ENCODE measurements at regions not wholly inside any gene's neighbourhood (a gene's known extent, or its start where the extent isn't known, plus 50 kb on each side); places are given as distances from the start of the nearest gene placed in this dataset.
A peak's percentile ranks its signal among the peaks of the same experiment; 100 is the strongest.

DNA sequence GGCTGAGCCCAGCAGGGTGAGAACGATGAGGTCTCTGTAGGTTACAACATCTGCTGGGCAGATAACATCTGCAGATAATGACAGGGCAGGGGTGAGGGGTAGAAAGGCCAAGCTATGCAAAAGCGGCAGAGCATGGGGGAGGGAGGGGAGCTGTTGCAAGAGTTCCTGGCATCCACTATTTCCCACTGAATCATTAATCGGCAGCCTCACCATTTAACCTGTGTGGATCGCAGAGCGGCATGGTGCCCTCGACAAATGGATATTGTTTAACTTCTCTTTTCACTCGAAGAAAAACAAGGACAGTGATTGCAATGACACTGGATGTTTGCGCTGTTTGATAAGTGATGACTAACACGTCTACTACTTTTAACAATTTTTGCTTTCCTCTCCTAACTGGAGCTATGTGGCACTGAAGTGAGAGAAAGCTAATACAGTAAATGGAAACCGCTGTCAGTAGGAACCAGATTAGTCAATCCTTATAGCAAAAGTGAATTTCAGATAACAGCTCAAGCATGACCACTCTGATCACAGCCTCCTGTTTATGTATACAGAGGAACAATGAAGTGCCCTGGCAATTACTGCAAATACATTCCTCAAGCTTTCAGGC is 381.5 kb downstream of the TFAP2A start:
- DNase-seq, result peak; percentile 22

DNA sequence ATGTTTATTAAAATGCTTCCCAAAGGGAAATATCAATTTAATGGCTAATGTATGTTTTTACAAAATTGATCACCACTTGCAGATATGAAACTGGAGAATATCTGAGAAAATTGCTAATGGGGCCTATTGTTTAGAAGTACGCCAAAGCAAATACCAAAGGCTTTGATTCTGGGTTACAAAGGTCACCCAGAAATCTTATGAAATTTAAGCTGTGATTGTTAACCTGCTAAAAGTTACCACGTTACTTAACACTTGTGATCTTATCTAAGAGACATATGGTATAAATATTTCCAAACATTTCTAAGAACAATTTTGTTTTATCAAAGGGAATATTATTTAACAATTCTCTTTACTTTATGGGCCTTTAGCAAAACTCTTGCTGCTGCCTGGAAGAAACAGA is 383.3 kb downstream of the TFAP2A start:
- DNase-seq, result no peak

DNA sequence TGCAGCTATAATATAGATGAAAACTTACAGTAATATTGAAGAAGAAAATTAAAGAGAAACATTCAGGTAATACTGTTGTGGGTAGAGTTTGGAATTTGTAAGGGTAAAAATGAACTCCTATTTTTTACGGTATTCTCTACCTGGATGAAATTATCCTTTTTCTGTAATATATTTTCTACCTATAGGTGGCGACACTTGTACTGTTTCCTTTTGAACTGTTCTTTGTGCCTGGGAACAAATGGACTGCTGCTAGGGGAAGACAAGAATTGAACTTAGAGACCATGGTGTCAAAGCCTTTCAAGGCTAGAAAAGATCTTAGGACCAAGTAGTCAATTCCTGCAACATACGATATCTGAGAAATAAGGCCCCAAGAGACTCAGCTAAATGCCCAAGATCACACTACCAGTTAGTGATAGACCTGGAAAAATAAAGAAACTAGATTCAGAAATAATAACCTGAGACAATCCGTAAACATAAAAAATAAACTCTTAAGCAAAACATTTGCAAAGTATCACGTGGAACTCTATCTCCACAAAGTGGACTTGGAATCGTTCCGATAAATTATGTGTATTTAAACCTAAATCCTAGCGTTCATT is 383.8 kb downstream of the TFAP2A start:
- peak; percentile 10 for DNase-seq

DNA sequence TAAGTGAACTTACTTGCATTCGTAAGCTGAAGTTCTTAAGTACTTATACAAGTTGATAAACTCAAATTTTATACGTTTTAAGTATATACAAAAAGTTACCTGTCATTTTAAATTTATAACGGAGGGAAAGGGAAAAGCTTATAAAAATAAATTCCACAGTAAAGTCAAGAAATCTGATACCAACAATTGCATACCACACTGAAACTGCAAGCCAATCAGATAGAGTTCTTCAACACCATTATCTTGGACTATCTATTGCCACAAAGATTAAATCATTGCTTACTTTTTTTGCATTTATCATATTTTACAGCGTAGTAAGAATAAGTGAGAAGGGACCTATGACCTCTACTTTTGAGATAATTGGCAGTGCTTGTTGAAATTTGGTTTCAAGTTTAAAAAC is 386.7 kb downstream of the TFAP2A start:
- DNase-seq, result no peak

DNA sequence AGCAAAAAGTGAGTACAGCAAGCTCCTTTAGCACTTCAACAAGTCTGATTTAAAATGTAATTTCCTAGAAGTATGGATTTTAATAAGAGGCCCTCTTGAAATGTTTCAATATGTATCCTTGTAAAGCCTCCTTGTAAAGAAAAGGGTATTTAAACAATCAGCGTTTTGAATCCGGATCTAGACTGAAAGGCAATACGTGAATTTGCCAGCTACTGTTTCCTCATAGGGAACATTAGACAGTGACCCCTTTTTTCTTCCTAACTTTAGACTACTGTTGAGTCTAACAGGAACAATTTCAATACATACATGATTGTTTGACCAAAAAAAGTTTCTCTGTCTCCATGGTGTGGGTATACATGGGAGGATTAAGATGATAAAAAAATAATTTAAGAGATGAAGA is 395.0 kb downstream of the TFAP2A start:
- no peak for DNase-seq

DNA sequence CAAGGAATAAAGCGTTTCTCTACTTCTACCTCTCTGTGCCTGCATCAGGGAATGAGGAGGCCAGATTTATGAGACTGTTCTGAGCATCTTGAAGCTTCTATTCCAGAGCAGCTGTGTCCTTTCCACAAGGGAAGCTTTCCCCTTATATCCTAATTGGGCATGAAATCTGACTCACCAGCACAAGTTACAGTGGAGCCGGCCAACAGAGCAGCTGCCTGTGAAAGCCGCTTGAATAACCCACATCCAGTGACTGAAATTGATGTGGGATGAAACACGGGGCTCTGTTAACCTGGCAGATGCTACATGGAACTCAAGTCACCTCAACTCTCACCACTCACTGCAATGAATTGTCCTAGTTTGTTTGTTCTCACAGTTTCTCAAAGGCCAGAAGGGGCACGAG is 400.3 kb downstream of the TFAP2A start:
- peak; percentile 11 for DNase-seq

DNA sequence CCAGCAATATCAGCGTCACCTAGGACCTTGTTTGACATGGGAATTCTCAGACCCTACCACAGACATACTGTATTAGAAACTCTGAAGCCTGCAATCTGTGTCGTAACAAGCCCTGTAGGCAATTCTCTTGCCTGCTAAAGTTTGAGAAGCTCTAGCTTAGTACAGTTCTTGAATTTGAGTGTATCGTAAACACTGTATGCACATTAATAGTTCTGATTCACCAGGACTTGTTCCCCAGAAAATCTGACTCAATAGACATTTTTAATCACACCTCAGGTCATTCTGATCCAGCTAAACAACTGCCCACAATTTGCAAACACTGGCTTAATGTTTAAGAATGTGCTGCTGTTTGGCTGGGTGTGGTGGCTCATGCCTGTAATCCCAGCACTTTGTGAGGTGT is 414.3 kb downstream of the TFAP2A start:
- no peak for DNase-seq

DNA sequence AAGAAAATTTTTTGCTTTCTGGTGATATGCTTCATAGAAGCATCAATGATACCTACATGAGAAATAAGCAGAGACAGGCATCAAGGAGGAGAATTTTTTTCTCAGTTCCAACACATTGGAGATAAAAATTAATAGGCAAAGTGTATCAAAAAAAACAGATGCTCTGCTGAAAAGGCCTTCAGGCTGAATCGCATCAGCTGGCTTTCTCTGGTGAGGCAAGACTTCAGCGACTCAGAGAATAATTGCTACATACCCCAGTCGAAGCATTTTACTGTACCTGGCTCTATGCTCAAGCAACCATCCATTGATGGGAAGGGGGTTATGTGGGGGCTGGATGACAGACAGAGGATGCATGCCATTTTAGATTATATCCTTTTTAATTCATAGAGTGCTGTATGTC is 415.1 kb downstream of the TFAP2A start:
- no peak for DNase-seq

DNA sequence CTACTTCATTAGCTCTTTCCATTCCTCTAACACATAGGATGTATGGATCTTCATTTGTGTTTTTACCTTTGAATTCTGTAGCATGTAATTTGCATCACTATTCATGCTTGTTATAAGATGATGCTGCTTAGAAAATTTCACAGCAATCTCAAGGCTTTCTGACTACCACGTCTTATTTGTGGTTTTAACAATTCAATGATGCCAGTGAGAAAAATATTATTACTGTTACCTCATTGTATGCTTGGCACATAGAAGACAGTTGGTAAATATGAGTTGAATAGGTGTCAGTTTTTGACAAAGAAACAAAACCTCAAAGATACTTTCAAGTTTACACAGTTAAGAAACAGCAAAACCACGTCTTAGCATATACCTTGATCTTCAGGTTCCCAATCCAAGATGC is 428.6 kb downstream of the TFAP2A start:
- no peak for DNase-seq

DNA sequence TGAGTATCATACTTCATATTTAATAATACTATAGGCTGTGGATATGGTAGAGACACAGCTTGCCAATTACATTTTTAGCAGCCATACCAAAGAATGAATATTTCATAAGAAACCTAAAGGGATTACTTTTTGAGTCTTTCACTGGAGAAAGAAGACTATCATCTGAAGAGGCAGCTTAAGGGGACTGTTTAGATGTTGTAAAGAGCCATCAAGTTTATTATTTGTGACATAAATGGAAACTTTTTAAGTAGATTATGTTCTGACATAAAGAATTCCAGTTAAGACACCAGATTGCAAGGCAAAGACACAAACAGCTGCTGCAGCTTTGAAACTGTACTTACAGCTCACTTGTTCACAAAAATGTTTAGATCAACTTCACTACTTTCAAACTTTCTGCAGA is 429.4 kb downstream of the TFAP2A start:
- DNase-seq, result no peak

DNA sequence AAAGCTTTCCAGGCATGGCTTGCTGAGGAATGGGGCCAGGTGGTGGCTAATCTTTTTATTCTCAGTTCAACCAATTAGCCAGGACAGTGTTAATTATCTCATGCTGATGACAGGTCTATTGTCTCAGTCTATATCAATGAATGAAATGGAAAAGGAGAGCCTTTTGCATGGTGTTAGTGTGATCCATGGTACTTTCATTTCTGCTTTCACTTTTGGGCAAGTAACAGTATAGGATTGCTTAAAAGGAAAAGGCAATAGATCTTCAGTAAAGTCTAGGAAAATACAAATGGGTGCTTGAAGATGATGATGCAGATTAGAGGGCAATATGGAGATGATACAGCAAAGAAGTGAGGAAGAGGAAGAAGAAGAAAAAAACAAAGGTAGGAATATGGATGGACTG is 430.3 kb downstream of the TFAP2A start:
- no peak for DNase-seq

DNA sequence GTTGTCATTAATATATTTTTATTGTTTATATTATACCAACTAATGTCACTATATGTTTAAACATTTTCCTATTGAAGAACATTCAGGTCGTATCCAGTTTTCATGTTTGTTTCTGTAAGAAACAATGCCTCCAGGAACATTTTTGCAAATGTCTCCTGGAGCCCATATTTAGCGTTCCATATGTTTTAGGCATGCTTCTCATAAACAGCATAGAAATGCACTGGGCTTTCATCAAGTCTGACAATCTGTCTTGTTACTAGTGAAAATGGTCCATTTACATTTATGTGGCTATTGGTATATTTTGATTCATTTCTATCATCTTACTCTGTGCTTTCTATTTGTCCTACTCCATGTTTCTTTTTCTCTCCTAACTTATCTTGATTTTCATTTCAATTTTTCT is 431.7 kb downstream of the TFAP2A start:
- no peak for DNase-seq

DNA sequence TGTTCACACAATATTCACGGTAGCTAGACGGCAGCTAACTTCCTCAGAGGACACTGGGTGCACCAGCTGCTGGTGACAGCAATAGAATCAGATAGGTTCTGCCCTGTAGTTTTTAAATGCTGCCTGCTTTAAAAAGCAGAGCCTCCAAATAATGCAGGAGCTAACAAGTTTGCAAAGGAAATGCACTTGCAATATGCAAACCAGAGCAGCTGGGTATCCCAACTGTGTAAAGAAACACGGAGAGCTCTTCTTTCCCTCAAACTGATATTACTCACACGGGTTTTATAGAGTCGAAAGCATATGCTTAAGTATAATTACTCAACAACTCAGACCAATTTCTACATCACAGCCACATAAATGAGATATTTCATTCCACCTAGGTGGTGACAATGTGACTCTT is 432.7 kb downstream of the TFAP2A start:
- DNase-seq, result no peak

DNA sequence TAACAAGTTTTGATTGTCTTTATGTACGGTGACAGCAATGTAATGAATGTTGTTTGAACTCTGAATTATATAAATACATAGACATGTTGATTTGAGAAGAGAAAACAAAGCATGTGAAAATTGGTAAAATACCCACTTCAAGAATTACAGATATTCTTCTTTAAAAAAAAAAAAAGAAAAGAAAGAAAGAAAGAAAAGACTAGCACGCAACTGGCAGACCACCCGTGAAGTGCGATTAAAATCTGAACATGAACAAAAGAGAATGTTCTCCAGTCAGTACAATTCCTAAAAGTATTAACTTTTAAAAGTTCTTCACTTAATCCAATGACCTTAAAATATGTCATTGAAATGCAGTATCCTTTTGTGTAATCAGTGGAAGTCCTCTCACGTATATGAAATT is 434.9 kb downstream of the TFAP2A start:
- DNase-seq, result no peak

DNA sequence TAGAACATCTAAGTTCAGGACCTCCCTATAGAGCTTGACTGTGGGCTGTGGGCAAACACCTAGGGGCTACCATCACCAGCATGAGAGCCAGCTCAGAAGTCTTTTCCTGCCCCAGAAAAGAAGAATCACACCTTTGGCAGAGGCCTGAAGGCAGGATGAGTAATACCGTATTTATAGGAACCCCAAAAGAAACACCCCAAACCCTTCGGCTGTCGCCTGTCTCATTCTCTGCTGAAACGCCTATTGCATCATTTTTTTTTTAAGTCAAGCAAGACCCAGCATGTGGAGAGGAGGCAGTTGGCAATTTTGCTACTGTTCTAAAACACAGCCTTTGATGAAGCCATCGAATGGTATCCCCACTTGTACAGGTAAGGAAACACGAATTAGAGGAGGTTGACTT is 436.4 kb downstream of the TFAP2A start:
- no peak for DNase-seq

DNA sequence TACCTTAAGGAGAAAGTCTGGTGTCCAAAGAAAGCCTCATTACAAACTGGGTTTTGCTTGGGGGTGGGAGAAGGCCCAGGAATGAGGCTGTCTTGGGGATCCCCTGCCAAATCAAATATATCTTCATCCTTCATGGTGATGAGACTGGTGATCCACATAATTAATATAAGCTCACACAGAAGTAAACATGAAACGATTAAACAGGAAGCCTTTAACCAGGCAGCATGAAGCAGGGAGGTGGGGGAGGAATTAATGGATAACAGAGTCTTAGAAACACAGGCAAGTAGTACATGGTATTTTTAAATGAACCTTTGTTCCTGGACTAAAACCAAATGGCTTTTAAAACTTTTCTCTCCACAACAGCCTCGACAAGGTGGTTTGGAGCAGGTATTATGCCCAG is 437.5 kb downstream of the TFAP2A start:
- DNase-seq, result peak; percentile 54

DNA sequence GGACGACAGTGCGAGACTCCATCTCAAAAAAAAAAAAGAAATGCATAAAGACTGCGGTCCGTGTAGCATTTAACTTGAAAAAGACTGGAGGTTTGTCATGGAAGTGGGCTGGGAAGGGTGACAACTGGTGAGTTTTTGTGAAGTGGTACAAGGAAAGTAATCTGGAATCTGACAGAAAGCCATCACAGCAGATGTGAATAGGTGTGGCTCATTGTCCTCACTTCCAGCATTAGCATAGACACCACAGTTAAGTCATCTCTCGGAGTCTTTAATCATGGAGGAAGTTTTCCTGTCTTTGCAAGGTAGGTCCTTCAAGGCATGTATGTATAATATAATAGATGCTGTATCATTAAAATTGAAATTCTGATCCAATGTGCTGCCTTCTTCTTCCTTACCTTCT is 453.2 kb downstream of the TFAP2A start:
- no peak for DNase-seq

DNA sequence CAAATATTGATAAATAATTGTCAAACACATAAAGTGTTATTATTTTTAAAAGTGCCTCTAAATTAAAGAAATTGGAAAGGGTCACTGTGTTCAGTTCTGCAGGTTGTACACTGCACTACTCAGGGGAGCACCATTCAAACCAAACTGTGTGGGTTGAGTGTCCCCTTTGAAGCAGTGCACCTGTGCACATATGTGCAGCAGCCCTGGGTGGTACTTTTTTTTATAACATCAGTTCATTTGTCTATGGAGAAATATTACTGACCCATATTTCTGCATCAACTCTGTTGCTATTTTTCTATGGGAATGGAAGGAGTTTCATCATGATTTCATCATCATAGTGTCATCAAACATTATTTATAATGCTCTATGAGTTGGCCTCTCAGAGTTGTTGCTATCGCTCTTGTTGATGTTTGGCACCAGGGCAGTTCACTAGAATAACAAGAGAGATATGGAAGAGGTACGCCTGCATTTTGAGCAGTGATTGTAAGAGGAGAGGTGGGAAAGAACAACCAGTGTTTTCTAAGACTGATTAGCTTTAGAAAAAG is 457.6 kb downstream of the TFAP2A start:
- no peak for DNase-seq

DNA sequence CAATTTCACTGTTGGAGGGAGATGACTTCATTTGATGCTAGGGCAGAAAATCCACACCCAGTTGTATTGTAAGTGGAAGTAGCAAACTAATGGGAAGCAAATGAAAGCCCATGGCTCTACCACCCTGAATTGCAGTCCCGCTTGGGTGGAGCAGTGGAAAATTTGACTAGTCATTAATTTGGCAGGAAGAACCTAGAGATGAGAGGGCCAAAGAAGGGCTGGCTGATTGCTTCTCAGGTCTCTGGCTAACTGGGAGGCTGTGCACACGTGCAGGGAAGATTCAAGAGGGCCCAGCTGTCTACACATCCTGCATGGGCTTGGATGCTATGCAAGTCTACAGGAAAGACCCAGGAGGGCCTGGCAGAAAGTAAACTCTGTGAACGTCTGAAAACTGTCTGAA is 466.2 kb downstream of the TFAP2A start:
- no peak for DNase-seq

DNA sequence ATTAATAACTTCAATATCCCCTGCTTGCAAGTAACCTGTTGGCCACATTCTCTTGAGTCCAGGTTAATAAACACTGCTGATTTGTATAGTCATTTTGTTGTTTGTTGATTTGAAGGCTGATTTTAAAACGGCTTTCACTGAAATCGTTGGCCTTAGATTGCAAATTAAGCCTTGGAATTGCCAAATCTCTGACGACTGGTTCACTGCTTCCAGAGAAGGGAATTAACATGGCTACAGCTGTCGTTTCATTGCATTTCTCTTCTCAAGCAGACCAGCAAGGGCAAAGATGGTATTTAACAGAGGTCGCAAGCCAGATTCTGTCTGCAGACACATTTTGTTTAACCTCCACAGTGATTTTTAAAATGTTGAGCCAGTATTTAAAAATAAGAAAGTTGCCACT is 470.9 kb downstream of the TFAP2A start:
- no peak for DNase-seq

DNA sequence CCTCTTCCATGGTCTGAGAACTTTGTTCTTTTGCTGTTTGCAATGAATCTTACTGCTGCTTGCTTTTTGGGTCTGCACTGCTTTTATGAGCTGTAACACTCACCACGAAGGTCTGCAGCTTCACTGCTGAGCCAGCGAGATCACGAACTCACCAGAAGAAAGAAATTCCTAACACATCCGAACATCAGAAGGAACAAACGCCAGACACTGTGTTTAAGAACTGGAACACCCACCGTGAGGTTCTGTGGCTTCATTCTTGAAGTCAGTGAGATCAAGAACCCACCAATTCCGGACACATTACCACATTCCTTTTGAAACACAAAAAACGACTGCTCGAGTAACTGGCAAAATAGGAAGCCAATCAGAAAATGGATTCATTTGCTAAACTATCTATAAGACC is 471.8 kb downstream of the TFAP2A start:
- no peak for DNase-seq

DNA sequence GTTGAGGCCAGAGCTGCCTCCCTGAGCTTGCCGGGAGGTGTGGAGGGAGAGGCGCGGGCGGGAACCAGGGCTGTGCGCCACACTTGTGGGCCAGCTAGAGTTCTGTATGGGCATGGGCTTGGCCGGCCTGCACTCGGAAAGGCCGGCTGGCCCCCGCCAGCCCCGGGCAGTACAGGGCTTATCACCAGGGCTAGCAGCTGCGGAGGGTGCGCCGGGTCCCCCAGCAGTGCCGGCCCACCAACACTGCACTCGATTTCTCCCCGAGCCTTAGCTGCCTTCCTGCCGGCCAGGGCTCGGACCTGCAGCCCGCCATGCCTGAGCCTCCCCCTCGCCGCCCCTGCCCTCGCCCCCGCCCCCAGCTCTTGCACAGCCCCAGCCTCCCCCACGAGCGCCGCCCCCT is 472.7 kb downstream of the TFAP2A start:
- DNase-seq, result no peak

DNA sequence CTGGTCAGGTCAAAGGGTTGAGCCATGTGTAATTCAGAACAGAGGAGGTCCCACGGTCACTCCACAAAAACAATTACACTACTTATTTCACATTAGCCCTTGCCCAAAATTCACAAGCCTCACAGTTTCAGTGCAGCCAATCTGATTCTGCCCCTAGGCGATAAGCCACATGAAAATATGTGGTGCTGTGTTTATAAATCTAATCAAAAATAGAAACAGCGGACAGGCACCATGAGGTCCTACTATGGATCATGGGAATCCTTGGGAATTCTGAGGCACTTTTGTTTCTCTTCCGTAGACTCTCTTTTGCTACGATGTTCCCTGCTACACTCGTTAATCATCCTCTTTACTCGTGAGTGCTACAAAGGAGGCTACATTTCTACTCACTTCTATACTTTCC is 476.1 kb downstream of the TFAP2A start:
- DNase-seq, result no peak

DNA sequence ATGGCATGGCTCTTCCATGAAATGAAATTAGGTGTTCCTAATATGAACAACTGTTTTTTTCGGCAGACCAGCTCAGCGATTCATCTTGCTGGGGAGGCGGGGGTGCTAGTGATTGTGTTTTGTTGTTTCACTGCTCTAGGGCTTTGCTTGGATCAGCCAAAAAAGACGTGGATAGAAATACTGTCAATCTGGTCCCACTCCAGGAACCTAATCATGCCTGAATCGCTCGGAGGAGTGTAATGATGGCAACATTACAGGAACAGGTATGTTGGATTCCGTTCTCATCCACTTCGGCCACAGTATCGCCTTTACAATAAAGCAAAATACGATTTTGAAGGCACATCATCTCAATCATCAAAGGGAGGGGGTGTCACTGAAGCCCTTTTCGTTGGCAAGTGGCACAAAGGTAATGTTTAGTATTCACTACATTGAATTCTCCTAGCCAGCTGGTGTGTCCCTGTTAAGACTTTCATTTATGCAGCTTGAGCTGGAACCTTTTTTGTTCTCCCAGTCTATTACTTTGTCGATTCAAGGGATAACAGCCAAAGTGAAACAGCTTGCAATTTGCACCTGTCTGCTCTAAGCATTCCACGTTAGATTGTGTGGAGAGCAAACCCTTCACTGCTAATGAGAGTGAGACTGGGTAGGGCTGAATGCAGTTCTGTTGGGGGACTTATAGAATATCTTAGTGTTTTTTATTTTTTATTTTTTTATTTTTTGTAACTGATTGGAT is 477.7 kb downstream of the TFAP2A start:
- no peak for DNase-seq
